ENCODE measurements at regions not wholly inside any gene's neighbourhood (a gene's known extent, or its start where the extent isn't known, plus 50 kb on each side); places are given as distances from the start of the nearest gene placed in this dataset.
"Not testable (repeated sequence)": the region's sequence is repeated elsewhere in the genome, so short reads cannot be mapped to it uniquely, and the experiment has no call there.

DNA sequence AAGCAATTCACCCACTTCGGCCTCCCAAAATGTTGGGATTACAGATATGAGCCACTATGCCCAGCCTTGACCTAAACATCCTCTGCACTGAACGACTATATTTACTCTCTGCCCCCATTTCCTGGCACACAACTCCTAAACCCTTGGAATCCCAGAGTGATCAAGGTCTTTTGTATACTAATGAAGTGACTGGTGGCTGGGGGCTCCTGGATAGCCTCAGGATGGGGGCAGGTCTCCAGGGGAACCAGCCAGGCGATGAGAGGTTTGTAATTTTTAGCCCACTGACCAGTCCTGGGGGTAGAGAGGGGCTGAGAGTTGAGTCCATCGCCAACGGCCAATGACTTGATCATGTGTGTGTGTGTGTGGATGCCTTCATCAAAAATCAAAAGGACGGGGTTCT is 71.1 kb downstream of the FAM50B start:
- in situ Hi-C loops (cut with HindIII; ENCODE audit: low sequenced_read_pairs) = no loop called here

DNA sequence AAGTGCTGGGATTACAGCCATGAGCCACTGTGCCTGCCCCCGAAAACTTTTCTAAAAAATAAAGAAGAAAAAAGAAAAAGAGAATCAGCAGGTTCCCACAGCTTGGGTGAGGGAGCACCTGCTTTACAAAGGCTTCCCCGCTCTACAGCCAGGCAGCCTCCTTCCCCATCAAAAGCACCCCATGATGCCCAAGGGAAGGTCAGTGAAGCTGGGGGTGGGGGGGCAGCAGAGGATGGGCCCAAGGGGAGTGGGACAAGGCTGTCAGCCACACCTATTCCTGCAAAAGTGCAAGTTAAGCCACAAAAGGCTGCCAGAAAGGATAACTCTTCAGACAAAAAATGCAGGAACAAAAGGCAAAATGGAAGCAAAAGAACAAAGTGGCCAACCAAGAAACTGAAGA is 72.5 kb downstream of the FAM50B start:
- in situ Hi-C loops (cut with HindIII; ENCODE audit: low sequenced_read_pairs) = no loop called here

DNA sequence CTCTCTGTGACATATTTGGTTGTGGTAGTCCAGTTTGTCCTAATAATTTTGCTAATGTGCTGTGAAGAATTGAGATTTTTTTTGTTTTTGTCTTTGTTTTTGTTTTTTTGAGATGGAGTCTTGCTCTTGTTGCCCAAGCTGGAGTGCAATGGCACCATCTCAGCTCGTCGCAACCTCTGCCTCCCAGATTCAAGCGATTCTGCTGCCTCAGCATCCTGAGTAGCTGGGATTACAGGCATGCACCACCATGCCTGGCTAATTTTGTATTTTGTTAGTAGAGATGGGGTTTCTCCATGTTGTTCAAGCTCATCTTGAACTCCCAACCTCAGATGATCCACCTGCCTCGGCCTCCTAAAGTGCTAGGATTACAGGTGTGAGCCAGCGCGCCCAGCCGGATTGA is 73.4 kb downstream of the FAM50B start:
- in situ Hi-C loops (cut with HindIII; ENCODE audit: low sequenced_read_pairs) = not testable (repeated sequence)

DNA sequence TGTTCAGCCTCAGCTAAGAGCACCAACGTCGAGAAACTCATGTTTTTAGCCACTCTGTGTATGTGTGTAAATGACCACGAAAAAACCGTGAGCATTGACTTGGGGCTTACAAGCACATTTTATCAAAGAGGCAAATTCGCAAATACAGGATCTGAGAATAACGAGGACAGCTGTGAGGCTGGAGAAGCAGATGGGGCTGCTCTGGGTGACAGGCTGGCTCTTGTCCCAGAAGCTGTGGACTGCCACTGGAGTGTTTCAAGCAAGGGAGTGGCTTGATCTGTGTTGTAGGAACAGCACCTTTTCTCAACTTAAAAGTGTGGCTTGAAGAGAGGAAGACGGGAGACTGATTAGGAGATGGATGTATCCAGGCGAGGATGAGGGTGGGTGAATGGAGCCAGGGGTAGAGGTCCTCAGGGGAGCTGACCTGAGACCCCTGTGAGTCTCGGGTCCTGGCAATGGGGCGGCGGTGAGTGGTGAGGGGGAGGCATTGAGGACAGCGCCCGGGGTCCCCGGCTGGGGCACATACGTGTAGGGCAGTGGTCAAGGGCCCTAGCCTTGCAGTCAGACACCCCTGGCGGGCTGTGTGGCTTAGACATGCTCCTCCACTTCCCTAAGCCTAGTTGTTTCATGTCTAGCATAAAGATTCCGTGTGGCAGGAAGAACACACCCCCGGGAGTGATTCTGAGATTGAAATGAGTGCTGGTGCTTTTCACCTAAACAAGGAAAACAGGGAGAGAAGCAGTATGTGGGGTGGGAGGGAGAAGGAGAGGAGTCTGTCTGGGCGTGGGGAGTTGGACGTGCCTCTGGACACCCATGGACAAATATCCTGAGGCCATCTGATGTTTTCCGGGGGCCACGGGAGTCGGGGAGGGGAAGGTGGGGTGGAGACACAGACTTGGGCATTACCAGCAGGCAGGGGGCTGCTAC is 76.3 kb downstream of the FAM50B start:
- in situ Hi-C loops (cut with HindIII; ENCODE audit: low sequenced_read_pairs) = not testable (repeated sequence)

DNA sequence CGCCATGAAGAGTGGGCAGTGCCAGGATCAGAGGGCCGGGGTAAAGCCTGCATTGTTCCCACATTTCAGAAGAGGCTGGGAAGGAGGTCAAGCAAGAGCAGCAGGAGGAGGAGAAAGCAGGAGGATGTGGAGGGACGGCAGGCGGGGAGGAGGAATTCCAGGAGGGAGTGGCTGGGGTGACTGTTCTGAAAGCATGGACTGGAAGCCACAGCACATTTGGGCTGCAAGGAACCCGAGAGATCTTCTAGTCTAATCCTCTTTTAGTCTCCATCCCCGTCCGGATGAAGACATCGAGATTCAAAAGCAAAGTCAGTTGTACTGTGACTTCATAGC is 76.9 kb downstream of the FAM50B start:
- in situ Hi-C loops (cut with HindIII; ENCODE audit: low sequenced_read_pairs) = no loop called here

DNA sequence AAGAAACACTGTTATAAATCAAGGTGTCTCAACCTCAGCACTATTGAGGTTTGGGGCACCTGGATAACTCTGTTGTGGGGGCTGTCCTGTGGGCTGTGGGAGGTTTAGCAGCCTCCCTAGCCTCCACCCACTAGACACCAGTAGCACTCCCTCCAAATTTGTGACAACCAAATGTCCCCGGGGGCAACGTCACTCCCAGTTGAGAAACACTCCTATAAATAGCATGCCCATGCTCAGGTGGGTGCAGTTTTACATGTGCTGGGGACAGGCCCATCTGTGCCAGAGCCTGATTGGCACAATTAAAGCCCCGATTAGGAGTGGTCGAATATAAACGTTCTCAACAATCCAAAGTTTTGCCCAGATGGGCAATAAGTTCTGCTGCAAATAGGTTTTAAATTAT is 78.9 kb downstream of the FAM50B start:
- in situ Hi-C loops (cut with HindIII; ENCODE audit: low sequenced_read_pairs) = no loop called here

DNA sequence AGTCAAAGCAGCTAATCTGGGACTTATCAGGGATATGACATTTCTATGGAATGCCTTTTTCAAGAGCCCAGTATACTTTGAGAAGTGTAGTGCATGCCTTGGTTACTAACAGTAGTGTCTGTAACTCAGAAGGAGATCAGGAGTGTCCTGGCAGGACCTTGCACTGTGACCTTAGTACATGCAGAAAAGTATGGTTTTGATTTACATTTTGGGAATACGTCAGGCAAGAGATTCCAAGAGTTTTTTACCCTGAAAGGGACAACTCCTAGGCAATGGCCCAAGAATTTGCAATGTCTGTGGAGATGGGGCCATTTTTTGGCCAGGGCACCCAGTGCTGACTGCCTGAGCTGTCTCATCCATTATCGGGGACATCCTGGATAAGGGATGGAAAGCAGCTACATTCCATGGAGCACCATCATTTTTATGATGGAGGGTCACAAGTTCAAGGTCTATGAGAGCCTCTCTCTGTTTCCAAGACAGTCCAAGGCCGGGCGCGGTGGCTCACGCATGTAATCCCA is 80.2 kb downstream of the FAM50B start:
- in situ Hi-C loops (cut with HindIII; ENCODE audit: low sequenced_read_pairs) = no loop called here

DNA sequence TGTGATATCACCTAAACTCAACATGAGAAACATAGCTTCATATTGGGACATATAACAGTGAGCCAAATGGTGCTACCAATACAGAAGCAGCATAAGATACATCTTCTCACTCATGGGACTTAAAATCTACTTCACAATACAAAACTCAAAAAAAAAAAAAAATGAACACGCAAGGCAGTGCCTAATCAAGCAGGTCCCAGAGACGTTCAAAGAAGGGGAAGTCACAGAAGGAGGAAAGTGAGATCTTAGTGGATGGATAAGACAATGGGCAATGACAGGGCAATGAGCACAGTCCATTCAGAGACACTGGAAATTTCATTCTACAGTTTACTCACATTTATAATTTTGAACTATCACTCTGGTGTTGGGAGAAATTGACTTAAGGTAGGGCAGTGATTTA is 88.3 kb downstream of the FAM50B start:
- in situ Hi-C loops (cut with HindIII; ENCODE audit: low sequenced_read_pairs) = no loop called here

DNA sequence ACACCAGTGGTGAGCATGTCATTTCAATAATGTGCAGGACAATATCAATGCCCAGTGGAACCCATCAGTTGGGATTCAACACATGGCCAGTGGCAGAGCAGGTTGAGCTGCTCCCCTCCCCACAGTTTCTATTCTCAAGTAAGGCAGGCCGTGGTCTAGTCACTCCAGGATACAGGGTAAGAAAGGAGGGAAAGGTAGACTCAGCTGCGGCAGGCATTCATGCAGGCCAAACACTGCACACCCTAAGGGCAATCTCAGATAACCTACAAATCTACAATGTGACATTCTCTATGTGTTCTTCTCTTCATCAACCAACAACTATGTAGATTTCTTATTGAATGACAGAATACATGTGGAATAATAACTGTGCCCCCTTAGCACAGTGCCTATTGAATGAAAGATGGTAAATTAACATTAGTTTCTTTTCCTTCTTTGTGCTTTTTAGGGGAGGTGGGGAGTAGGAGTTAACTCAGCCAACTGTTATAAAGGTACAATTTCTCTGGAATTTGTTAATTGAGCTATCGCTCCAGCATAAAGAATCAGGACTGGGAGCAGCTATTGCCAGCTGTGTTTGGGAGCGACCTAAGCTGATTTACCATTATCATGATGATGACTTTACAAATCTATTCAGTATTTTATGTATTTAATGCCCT is 89.7 kb downstream of the FAM50B start:
- in situ Hi-C loops (cut with HindIII; ENCODE audit: low sequenced_read_pairs) = no loop called here

DNA sequence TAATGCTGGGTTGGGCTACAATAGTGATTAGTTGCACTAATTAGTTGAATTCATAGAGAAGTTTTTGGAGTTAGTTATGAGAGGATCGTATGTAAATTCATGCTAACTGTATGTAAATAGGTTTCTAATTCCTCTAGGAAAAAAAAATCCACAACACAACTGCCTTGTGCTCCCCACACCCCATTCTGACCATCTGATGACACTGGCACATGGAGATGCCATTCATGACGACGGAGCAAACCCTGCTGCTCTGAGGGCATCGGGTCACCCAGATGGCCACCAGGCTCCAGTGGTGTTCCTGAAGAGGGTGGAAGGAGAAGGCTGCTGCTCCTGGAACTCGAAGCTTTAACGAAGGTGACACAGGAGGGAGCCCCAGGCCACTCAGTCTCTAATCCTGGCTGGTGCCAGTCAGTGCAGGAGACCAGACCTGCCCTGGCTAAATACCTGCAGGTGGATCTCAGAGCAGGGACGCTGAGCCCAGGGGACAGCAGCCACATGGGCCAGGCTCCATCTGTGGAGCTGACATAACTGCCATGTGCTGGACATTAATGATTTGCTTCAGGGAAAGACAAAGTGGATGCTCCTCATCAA is 90.3 kb downstream of the FAM50B start:
- in situ Hi-C loops (cut with HindIII; ENCODE audit: low sequenced_read_pairs) = no loop called here

DNA sequence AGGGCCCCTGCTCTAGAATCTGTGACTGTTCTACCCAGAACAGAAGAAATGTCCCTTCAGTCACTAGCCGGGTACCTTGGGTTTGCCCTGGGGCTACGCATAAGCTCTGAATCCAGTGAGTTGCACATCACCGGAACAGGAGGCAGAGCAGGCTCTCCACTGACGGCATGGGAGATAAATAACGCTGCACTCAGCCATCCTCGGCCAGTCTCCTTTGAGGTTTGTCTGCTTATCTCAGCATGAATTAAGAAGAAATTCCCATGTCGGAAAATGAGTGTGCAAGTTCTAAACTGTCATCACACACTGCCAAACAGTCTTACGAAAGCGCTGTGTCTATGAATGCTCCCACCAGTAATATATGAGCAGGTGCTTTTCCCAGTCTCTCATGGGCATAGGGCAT is 90.8 kb downstream of the FAM50B start:
- in situ Hi-C loops (cut with HindIII; ENCODE audit: low sequenced_read_pairs) = no loop called here

DNA sequence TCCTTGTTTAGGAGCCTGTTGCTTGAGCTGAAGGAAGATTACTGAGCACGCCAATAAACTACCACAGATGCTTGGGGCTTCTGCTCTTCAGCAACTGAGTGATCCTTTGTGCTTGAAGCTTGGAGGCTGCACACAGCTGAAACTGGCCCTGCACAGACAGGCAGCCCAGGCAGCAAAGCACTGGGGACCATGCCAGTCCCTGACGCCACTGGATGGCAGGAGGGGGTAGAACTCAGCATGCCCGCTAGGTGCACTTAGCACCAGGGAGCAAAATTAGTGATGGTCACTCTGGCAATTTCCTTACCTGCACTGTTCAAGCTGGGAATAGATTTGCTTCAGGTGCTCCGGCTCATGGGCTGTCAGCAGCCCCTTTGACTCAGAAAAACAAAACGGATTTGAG is 91.5 kb downstream of the FAM50B start:
- in situ Hi-C loops (cut with HindIII; ENCODE audit: low sequenced_read_pairs) = no loop called here

DNA sequence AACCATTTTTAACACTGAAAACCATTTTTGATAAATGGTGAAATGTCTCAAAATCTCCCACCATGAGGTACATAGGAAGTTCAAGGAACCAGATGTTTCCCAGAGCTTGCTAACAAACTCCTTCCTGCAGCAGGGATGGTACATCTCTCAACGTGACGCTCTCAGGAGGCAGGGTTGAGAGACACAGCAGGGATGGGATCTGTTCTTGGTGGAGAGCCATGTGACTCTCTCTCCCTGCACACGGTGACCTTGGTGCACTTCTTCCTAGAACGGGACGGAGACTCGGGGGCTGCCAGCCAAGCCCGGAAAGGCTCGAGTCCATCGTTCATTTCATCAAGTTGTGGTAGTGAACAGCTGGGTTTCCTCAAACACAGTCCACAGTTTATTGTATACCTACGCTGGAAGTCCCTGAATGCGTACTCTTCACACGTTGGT is 94.2 kb downstream of the FAM50B start:
- in situ Hi-C loops (cut with HindIII; ENCODE audit: low sequenced_read_pairs) = no loop called here

DNA sequence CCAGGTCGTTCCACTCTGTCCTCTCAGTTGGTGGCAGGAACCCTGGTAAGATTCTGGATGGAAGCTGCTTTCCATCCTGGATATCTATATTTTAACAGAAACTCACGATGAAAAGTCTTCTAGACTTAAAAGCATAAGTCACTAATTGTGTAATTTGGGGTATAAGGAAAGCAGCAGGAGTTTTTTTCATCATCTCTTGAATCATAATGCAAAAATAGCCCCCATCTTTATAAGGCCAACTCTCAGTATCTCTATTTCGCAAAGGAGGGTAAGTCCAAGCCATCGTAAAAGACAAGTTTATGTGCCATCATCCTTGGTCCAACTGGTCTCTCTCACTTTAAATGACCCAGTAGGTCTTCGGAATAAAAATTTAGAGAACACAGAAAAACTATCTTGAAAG is 95.1 kb downstream of the FAM50B start:
- in situ Hi-C loops (cut with HindIII; ENCODE audit: low sequenced_read_pairs) = no loop called here

DNA sequence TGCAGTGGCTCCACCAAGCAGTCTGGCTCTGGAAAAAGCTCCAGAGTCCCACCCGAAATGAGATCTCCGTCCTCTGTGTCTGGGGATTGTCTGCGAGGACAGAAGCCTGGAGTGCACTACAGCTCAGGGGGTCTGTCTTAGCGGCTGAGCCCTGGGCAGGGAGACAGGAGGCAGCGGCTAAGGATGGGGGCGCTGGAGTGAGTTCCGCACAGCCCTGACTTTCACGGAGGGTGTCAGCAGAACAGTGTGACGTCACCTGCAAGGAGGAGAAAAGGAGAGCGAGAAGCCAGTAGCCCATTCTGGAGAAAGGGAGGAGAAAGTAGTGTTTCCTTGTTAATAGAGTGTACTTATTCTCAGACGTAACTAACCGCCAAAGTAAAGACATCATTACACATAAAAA is 97.6 kb downstream of the FAM50B start:
- in situ Hi-C loops (cut with HindIII; ENCODE audit: low sequenced_read_pairs) = no loop called here

DNA sequence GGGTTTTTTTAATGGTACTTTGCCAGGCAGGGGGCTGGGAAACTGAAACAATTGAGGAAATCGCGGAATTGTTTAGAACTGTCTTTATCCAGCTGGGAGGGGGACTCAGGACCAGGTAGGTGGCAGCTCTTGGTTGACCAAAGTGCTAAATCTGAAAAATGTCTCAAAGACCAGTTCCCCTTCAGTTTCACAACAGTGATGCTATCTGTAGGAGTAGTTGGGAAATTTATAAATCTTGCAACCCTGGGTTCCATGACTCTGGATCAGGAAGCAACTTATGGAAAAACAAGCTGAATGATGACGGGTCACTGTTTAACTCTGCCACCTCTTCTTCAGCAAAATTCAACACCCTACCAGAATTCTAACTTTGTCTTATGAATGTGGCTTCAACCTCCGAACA is 99.7 kb downstream of the FAM50B start:
- in situ Hi-C loops (cut with HindIII; ENCODE audit: low sequenced_read_pairs) = no loop called here

DNA sequence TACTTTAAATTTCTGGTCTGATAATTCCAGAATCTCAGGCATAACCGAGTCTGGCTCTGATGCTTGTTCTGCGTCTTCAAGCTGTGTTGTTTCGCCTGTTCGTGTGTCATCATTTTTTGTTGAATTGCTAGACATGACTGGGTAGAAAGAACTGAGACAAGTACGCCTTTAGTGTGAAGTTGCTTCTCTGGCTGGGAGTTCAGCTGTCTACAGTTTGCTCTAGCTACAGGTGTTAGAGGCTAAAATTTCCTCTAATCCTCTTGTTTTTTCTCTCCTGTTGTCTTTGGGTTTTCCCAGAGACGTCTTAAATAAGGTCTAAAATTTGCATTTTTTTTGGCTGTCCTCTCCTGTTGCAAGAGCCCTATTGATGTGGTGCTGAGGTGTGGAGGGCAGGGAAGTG is 100.3 kb downstream of the FAM50B start:
- in situ Hi-C loops (cut with HindIII; ENCODE audit: low sequenced_read_pairs) = no loop called here

DNA sequence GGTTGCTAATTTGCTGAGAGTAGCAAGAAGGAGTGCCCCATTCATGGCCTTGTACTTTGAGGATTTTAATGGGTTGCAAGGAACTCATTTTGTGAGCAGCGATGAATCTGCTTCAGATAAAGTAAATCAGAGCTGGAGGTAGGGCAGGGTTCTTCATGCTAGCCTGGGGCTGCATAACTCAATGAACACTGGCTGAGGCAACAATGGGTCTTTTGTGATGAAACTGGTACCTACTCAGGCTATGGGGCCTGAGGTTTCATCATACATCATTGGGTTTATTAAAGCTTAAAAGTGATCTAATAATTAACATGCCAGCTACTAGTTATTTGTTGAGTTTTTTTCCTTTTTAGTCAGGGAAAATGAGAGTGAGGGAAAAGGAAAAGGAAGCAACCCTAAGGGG is 106.9 kb downstream of the FAM50B start:
- in situ Hi-C loops (cut with HindIII; ENCODE audit: low sequenced_read_pairs) = no loop called here

DNA sequence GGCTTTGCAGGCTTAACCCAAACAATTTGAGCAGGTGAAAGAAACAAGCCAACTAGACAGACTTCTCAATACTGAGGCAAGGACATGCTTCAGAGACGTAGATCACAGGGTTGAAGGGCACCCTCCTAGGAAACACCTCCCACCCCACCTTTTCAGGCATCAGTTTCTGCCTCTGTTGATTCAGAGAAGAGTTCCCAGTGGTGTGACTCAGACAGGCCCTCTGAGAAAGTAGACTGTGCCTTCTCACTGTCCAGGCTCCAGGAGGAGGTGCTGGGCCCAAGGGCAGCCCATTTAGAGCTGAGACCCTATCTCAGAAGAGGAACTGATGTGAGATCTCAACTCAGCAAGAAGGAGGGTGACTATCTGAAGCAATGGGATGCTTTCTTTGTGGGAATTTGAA is 108.1 kb downstream of the FAM50B start:
- in situ Hi-C loops (cut with HindIII; ENCODE audit: low sequenced_read_pairs) = no loop called here

DNA sequence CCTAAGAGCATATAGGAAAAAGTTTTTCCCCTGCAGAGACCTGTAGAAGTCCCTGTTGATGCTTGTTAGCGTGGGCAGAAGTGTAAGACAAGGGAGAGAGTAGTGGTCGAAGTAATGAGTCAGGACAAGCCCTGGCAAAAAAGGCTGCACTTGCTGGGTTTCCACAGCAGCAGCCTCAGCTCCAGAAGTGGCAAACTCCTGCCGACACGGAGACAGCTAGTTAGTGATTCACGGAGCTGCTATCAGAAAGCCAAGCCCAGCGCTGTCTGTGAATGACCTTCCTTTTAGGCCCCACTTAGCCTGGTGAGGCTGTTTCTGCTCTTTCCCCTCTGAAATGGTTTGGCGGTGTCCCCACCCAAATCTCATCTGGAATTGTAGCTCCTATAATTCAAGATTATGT is 109.1 kb downstream of the FAM50B start:
- in situ Hi-C loops (cut with HindIII; ENCODE audit: low sequenced_read_pairs) = no loop called here

DNA sequence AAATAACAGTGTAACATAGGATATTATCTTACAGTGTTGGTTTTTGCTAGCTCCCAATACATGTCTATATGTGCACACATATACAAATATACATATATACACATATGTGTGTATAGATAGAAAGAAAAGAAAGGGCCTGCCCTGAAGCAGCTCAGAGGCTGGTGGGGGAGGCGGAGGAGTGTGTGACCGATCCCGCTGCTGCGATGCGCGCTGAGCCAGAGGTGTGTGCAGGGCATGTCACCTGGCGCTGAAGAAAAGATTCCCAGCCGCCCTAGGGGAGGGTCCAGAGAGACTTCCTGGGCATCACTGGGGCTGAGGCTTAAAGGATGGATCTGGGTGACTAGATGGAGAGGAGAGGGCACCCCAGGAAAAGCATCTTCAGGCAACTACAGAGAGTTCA is 110.2 kb downstream of the FAM50B start:
- in situ Hi-C loops (cut with HindIII; ENCODE audit: low sequenced_read_pairs) = no loop called here
